ENCODE measurements at regions not wholly inside any gene's neighbourhood (a gene's known extent, or its start where the extent isn't known, plus 50 kb on each side); places are given as distances from the start of the nearest gene placed in this dataset.

DNA sequence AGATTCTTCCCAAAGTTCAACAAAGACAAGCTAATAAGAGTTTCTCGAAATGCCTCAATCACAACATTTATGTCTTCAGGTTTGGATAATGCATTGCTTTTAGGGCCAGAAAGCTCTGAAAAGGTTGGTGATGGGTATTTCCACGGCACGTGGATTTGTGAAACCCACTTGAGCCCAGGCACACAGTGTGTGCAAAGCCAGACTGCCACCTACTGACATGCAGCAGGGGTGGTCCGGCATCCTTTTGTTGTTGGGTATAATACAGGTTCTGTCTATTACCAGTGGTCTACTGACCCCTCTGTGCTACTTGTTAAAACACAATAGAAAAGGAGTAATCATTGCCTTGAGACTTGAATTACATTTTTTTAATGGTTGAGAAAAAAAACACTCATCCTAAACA lies 225.6 kb downstream of the RAP2A start:
- TF ChIP-seq, protein P1, sequence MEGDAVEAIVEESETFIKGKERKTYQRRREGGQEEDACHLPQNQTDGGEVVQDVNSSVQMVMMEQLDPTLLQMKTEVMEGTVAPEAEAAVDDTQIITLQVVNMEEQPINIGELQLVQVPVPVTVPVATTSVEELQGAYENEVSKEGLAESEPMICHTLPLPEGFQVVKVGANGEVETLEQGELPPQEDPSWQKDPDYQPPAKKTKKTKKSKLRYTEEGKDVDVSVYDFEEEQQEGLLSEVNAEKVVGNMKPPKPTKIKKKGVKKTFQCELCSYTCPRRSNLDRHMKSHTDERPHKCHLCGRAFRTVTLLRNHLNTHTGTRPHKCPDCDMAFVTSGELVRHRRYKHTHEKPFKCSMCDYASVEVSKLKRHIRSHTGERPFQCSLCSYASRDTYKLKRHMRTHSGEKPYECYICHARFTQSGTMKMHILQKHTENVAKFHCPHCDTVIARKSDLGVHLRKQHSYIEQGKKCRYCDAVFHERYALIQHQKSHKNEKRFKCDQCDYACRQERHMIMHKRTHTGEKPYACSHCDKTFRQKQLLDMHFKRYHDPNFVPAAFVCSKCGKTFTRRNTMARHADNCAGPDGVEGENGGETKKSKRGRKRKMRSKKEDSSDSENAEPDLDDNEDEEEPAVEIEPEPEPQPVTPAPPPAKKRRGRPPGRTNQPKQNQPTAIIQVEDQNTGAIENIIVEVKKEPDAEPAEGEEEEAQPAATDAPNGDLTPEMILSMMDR (IDR thresholded peaks at IDR 0.05) = peak; percentile 42
- TF ChIP-seq EZH2phosphoT487 (IDR thresholded peaks at IDR 0.05; ENCODE audit: borderline replicate concordance, low read depth) = no peak
- no peak for TF ChIP-seq FOXM1 (IDR thresholded peaks at IDR 0.05; ENCODE audit: low read depth)
- no peak for TF ChIP-seq NRF1 (IDR thresholded peaks at IDR 0.05; ENCODE audit: low read depth, low read length)
